GM21360 (cell line): ENCODE measurements at regions not wholly inside any gene's neighbourhood (a gene's known extent, or its start where the extent isn't known, plus 50 kb on each side); places are given as distances from the start of the nearest gene placed in this dataset.

Experiments used
- ATAC-seq: cut with Tn5 transposase; IDR thresholded peaks from one replicate; pipeline ENCODE4 v1.9.1; 2021; ENCODE audit warnings: mild to moderate bottlenecking, moderate library complexity; ENCODE audit not compliant: unreplicated experiment

GRCh38 chr9:82675102-82675501 lies 387.8 kb downstream of the RASEF start:
- ATAC-seq, result no peak

GRCh38 chr9:82675605-82676004 lies 387.3 kb downstream of the RASEF start:
- no peak for ATAC-seq

- no peak for ATAC-seq
These were observed 385.9 kb downstream of the RASEF start for GRCh38 chr9:82677086-82677485.

- ATAC-seq, result no peak
These were observed 383.5 kb downstream of the RASEF start for GRCh38 chr9:82679472-82679871.

GRCh38 chr9:82680179-82680935 lies 382.6 kb downstream of the RASEF start:
- no peak for ATAC-seq

GRCh38 chr9:82681809-82682208 lies 381.1 kb downstream of the RASEF start:
- no peak for ATAC-seq

GRCh38 chr9:82682431-82682830 lies 380.5 kb downstream of the RASEF start:
- no peak for ATAC-seq

- no peak for ATAC-seq
These were observed 367.2 kb downstream of the RASEF start for GRCh38 chr9:82695704-82696103.

- no peak for ATAC-seq
These were observed 356.2 kb downstream of the RASEF start for GRCh38 chr9:82706786-82707185.

GRCh38 chr9:82716821-82717220 lies 346.1 kb downstream of the RASEF start:
- ATAC-seq, result no peak

GRCh38 chr9:82720515-82720914 lies 342.4 kb downstream of the RASEF start:
- no peak for ATAC-seq

GRCh38 chr9:82721593-82721992 lies 341.3 kb downstream of the RASEF start:
- ATAC-seq, result no peak

- no peak for ATAC-seq
These were observed 340.9 kb downstream of the RASEF start for GRCh38 chr9:82722051-82722450.

- no peak for ATAC-seq
These were observed 340.4 kb downstream of the RASEF start for GRCh38 chr9:82722561-82722960.

- ATAC-seq, result no peak
These were observed 336.3 kb downstream of the RASEF start for GRCh38 chr9:82726424-82727276.

- ATAC-seq, result no peak
These were observed 333.8 kb downstream of the RASEF start for GRCh38 chr9:82729141-82729540.

- no peak for ATAC-seq
These were observed 332.9 kb downstream of the RASEF start for GRCh38 chr9:82729991-82730589.

GRCh38 chr9:82732928-82733327 lies 330.0 kb downstream of the RASEF start:
- ATAC-seq, result no peak

GRCh38 chr9:82736126-82736525 lies 326.8 kb downstream of the RASEF start:
- no peak for ATAC-seq

GRCh38 chr9:82736701-82737100 lies 326.2 kb downstream of the RASEF start:
- ATAC-seq, result no peak

- no peak for ATAC-seq
These were observed 317.0 kb downstream of the RASEF start for GRCh38 chr9:82745919-82746318.

- no peak for ATAC-seq
These were observed 312.5 kb downstream of the RASEF start for GRCh38 chr9:82750411-82750913.
